ENCODE measurements at regions not wholly inside any gene's neighbourhood (a gene's known extent, or its start where the extent isn't known, plus 50 kb on each side); places are given as distances from the start of the nearest gene placed in this dataset.

DNA sequence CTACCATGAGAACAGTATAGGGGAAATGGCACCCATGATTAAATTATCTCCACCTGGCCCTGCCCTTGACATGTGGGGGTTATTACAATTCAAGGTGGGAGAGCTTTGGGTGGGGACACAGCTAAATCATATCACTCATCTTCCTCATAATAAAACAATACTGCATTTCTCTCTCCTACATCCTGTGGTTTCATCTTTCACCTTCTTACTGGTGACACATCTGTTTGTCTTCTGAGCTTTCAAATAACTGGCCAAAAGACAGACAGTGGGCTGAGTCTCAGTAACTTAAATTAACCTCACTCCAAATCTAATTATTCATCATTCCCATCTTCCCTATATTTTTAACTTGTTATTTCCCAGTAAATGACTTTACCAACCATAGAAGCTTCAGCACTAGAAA, 729.7 kb upstream of the USP15 start:
- TF ChIP-seq, protein P1, sequence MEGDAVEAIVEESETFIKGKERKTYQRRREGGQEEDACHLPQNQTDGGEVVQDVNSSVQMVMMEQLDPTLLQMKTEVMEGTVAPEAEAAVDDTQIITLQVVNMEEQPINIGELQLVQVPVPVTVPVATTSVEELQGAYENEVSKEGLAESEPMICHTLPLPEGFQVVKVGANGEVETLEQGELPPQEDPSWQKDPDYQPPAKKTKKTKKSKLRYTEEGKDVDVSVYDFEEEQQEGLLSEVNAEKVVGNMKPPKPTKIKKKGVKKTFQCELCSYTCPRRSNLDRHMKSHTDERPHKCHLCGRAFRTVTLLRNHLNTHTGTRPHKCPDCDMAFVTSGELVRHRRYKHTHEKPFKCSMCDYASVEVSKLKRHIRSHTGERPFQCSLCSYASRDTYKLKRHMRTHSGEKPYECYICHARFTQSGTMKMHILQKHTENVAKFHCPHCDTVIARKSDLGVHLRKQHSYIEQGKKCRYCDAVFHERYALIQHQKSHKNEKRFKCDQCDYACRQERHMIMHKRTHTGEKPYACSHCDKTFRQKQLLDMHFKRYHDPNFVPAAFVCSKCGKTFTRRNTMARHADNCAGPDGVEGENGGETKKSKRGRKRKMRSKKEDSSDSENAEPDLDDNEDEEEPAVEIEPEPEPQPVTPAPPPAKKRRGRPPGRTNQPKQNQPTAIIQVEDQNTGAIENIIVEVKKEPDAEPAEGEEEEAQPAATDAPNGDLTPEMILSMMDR (IDR thresholded peaks at IDR 0.05): no peak
- TF ChIP-seq POLR2A (IDR thresholded peaks at IDR 0.05): no peak
